Small intestine (tissue), 7 donors: ENCODE measurements at regions not wholly inside any gene's neighbourhood (a gene's known extent, or its start where the extent isn't known, plus 50 kb on each side); places are given as distances from the start of the nearest gene placed in this dataset.

Experiments used
- DNase-seq, 2 donors: peaks; one replicate each; pipeline versions ENCODE4 v3.0.0 to v3.0.0-alpha.2; 2013
- FAIRE-seq: peaks from 2 replicates; lab custom pipeline; 2012; peaks lifted over from hg19 to GRCh38; lab: Jason Lieb, UNC
- H3K27ac ChIP-seq, 3 donors: one replicate each; pipeline ENCODE4 v1.5.1; 2013; ENCODE audit warnings: low read length in 2 of 3, mild to moderate bottlenecking in 2 of 3, control low read depth in 1 of 3, inconsistent platforms in 1 of 3, low read depth in 1 of 3, moderate library complexity in 1 of 3
- H3K27me3 ChIP-seq, 3 donors: one replicate each; pipeline ENCODE4 v1.6.1; 2013; ENCODE audit warnings: low read length in 3 of 3, inconsistent platforms in 1 of 3; ENCODE audit not compliant: control insufficient read depth in 3 of 3, insufficient read depth in 3 of 3
- H3K36me3 ChIP-seq, 3 donors: one replicate each; pipeline ENCODE4 v1.6.1; 2013; ENCODE audit warnings: low read length in 3 of 3, inconsistent platforms in 1 of 3, low read depth in 1 of 3, mild to moderate bottlenecking in 1 of 3, moderate library complexity in 1 of 3; ENCODE audit not compliant: control insufficient read depth in 3 of 3, insufficient read depth in 2 of 3
- H3K4me1 ChIP-seq, 3 donors: one replicate each; pipeline ENCODE4 v1.6.1; 2013; ENCODE audit warnings: low read length in 2 of 3, inconsistent platforms in 1 of 3, low read depth in 1 of 3, mild to moderate bottlenecking in 1 of 3, moderate library complexity in 1 of 3; ENCODE audit not compliant: control insufficient read depth in 3 of 3, insufficient read depth in 2 of 3
- H3K4me3 ChIP-seq, 3 donors: one replicate each; pipeline ENCODE4 v1.5.1; 2013; ENCODE audit warnings: low read length in 3 of 3, control low read depth in 1 of 3, inconsistent platforms in 1 of 3, low read depth in 1 of 3, mild to moderate bottlenecking in 1 of 3, moderate library complexity in 1 of 3
- H3K9me3 ChIP-seq, 2 donors: one replicate each; pipeline ENCODE4 v1.6.1; 2013; ENCODE audit warnings: low read depth in 1 of 2, low read length in 1 of 2; ENCODE audit not compliant: control insufficient read depth in 2 of 2, insufficient read depth in 1 of 2
- WGBS, 3 donors: extraction: QIAGEN DNeasy Blood & Tissue Kit; methylation state at CpG; one replicate each; pipeline ENCODE4 v1.1.7; 2013; 5-methylcytosine and 5-hydroxymethylcytosine counted together
- donor health status: healthy with polysubstance abuse.
- donor health status: control.
- donor health status: control.
- donor health status: Bipolar disorder and iron deficiency.
- donor health status: healthy.

DNA sequence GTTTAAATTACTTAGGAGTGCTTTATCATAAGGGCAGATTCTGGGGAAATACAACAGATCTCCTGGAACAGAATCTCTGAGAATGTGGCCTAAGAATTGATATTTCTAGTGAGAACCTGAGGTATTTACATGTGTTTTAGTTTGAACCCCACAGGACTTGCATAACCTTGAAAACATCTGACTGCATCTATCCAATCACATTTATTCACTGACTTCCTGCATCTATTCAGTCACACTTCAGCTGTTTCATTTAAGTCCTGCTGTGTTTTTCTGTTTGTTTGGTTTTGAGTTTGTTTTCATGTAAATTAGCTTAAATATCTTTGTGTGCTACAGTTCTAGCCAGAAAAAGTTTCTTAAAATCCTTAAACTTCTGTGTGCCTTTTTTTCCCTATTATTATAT is 1260.7 kb downstream of the PLA2G4A start:
- Histone ChIP-seq H3K4me1 (no peaks in the 10 kb centered on the region), H3K27ac (no peak overlapping the region), H3K4me3 (no peak overlapping the region), H3K27me3 (no peaks in the 10 kb centered on the region), H3K9me3 (no peaks in the 10 kb centered on the region), H3K36me3 (no peaks in the 10 kb centered on the region)
- no peak for DNase-seq
- no peak for FAIRE-seq

- no peak overlapping the region for H3K4me3 ChIP-seq
- no peak for FAIRE-seq
- H3K27ac ChIP-seq, result no peak overlapping the region
- no peaks in the 10 kb centered on the region for H3K9me3 ChIP-seq
- H3K27me3 ChIP-seq, result no peaks in the 10 kb centered on the region
- no peaks in the 10 kb centered on the region for H3K4me1 ChIP-seq
- DNase-seq, result no peak
- no peaks in the 10 kb centered on the region for H3K36me3 ChIP-seq
Measured at GRCh38 chr1:188096521-188096920, 1267.8 kb downstream of the PLA2G4A start.

DNA sequence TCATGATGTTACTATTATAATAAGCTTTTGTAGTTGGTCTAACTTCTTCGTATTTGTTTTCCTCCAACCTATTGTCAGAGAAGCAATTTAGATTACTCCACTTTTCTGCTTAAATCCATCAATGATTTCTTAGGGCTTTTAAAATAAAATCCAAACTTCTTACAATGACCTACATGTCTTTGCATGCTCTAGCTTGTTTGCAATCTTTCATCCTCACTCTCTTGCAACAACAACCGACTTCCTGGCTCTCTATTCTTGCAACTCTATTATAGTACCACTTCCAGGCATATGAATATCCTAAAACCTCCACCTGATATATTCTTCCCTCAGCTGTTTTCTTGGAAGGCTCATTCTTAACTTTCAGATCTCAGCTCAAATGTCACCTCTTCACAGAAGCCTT is 1288.7 kb downstream of the PLA2G4A start:
- Histone ChIP-seq H3K4me3 (no peak overlapping the region), H3K27ac (no peak overlapping the region), H3K9me3 (no peaks in the 10 kb centered on the region), H3K27me3 (no peaks in the 10 kb centered on the region), H3K4me1 (no peaks in the 10 kb centered on the region), H3K36me3 (no peaks in the 10 kb centered on the region)
- FAIRE-seq, result no peak
- WGBS, 3 donors, result 68 to 76% (median 72%) methylated on average over 2 of the region's 2 CpGs
- DNase-seq, result no peak

DNA sequence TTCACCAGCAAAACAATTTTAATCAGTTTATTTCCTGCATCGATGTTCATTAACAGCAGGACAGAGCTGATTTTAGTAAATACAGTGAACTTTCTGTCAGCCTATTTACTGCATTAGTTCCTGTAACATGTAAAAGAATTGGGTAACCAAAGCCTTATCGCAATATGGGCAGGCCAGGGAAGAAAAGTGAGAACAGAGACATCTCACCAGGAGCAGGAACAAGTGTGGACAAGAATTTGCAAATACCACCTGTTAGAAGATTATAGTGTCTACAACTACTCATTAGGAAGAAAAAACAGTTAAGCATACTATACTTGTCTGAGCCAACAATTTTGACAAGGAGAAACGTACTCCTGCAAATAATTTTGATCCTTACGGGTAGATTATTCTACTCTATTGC is 1293.9 kb downstream of the PLA2G4A start:
- Histone ChIP-seq H3K9me3 (no peaks in the 10 kb centered on the region), H3K4me1 (no peaks in the 10 kb centered on the region), H3K27ac (no peak overlapping the region), H3K27me3 (no peaks in the 10 kb centered on the region), H3K4me3 (no peak overlapping the region), H3K36me3 (no peaks in the 10 kb centered on the region)
- DNase-seq, result no peak
- FAIRE-seq, result no peak
- 75 to 77% (median 77%) methylated on average over 4 of the region's 4 CpGs for WGBS, 3 donors

GRCh38 chr1:188127507-188127906 is 1298.8 kb downstream of the PLA2G4A start:
- Histone ChIP-seq H3K4me3 (no peak overlapping the region), H3K27ac (no peak overlapping the region), H3K27me3 (no peaks in the 10 kb centered on the region), H3K9me3 (no peaks in the 10 kb centered on the region), H3K36me3 (no peaks in the 10 kb centered on the region), H3K4me1 (no peaks in the 10 kb centered on the region)
- FAIRE-seq, result no peak
- no peak for DNase-seq
- WGBS, 3 donors, result 50 to 68% (median 62%) methylated on average over 1 of the region's 1 CpG

- Histone ChIP-seq H3K27ac (no peak overlapping the region), H3K4me3 (no peak overlapping the region), H3K36me3 (no peaks in the 10 kb centered on the region), H3K4me1 (no peaks in the 10 kb centered on the region), H3K27me3 (no peaks in the 10 kb centered on the region), H3K9me3 (no peaks in the 10 kb centered on the region)
- DNase-seq (no peak), FAIRE-seq (no peak)
- WGBS, 3 donors, result 87 to 96% (median 90%) methylated on average over 3 of the region's 3 CpGs
Measured at GRCh38 chr1:188128761-188129160, 1300.0 kb downstream of the PLA2G4A start.

GRCh38 chr1:188129856-188130838 is 1301.4 kb downstream of the PLA2G4A start:
- Histone ChIP-seq H3K27ac (no peak overlapping the region), H3K36me3 (no peaks in the 10 kb centered on the region), H3K4me3 (no peak overlapping the region), H3K27me3 (no peaks in the 10 kb centered on the region), H3K9me3 (no peaks in the 10 kb centered on the region), H3K4me1 (no peaks in the 10 kb centered on the region)
- no peak for FAIRE-seq
- DNase-seq, result no peak
- WGBS, 3 donors, result 58 to 70% (median 61%) methylated on average over 8 of the region's 8 CpGs

GRCh38 chr1:188137221-188137620 is 1308.5 kb downstream of the PLA2G4A start:
- no peak for FAIRE-seq
- DNase-seq, result no peak
- Histone ChIP-seq H3K27ac (no peak overlapping the region), H3K9me3 (peaks cover 0 to 3% of the 10 kb centered on the region in 2 donors), H3K4me1 (no peaks in the 10 kb centered on the region), H3K36me3 (no peaks in the 10 kb centered on the region), H3K4me3 (no peak overlapping the region), H3K27me3 (no peaks in the 10 kb centered on the region)
- 72 to 82% (median 74%) methylated on average over 2 of the region's 2 CpGs for WGBS, 3 donors
